Nephron (organoid): ENCODE measurements at regions not wholly inside any gene's neighbourhood (a gene's known extent, or its start where the extent isn't known, plus 50 kb on each side); places are given as distances from the start of the nearest gene placed in this dataset.
"Not testable (repeated sequence)": the region's sequence is repeated elsewhere in the genome, so short reads cannot be mapped to it uniquely, and the experiment has no call there.

Source experiments
- H3K27ac Mint-ChIP-seq, 3 experiments: 2 replicates each; pipeline ENCODE4 v1.8.0; 2020; ENCODE audit warnings: mixed read lengths in 3 of 3, mild to moderate bottlenecking in 2 of 3, moderate library complexity in 1 of 3
- H3K27me3 Mint-ChIP-seq: 2 replicates; pipeline ENCODE4 v1.8.0; 2021; ENCODE audit warnings: low read depth, mild to moderate bottlenecking, moderate library complexity, mixed read lengths
- H3K36me3 Mint-ChIP-seq: 2 replicates; pipeline ENCODE4 v1.8.0; 2020; ENCODE audit warnings: low read depth, mixed read lengths
- H3K4me1 Mint-ChIP-seq: 2 replicates; pipeline ENCODE4 v1.8.0; 2020; ENCODE audit warnings: mixed read lengths
- H3K4me3 Mint-ChIP-seq, 3 experiments: 2 replicates each; pipeline ENCODE4 v1.8.0; 2020; ENCODE audit warnings: mild to moderate bottlenecking in 3 of 3, mixed read lengths in 3 of 3, moderate library complexity in 2 of 3
- H3K9me3 Mint-ChIP-seq: 2 replicates; pipeline ENCODE4 v1.8.0; 2020; ENCODE audit warnings: mixed read lengths
- CTCF ChIP-seq, 3 experiments: fragments of 200-600 bp; sonication (generic); IDR thresholded peaks; one replicate each; pipeline ENCODE4 v1.5.0; 2021; ENCODE audit warnings: antibody characterized with exemption in 3 of 3; ENCODE audit not compliant: unreplicated experiment in 3 of 3

- Mint-ChIP-seq H3K9me3 (no peaks in the 10 kb centered on the region), H3K27me3 (no peaks in the 10 kb centered on the region), H3K27ac (no peak overlapping the region), H3K36me3 (no peaks in the 10 kb centered on the region), H3K4me3 (no peak overlapping the region), H3K4me1 (no peaks in the 10 kb centered on the region)
- TF ChIP-seq CTCF (IDR thresholded peaks at IDR 0.05; ENCODE audit: unreplicated experiment in 3 of 3) = no peak
Observed at GRCh38 chr13:87538366-87539052, 132.7 kb upstream of the SLITRK5 start.

GRCh38 chr13:87553142-87553541 is 118.0 kb upstream of the SLITRK5 start:
- no peaks in the 10 kb centered on the region for H3K9me3 Mint-ChIP-seq
- no peak overlapping the region for H3K27ac Mint-ChIP-seq

GRCh38 chr13:87554045-87554444 is 117.1 kb upstream of the SLITRK5 start:
- Mint-ChIP-seq H3K4me1 (no peaks in the 10 kb centered on the region), H3K27me3 (no peaks in the 10 kb centered on the region)

More at GRCh38 chr13:87553142-87553541, 118.0 kb upstream of the SLITRK5 start:
- Mint-ChIP-seq H3K36me3 (no peaks in the 10 kb centered on the region), H3K4me1 (no peaks in the 10 kb centered on the region), H3K27me3 (no peaks in the 10 kb centered on the region), H3K4me3 (no peak overlapping the region)
- no peak for TF ChIP-seq CTCF (IDR thresholded peaks at IDR 0.05; ENCODE audit: unreplicated experiment in 3 of 3)

GRCh38 chr13:87557788-87558187 is 113.4 kb upstream of the SLITRK5 start:
- H3K27ac Mint-ChIP-seq = no peak overlapping the region
- TF ChIP-seq CTCF (IDR thresholded peaks at IDR 0.05; ENCODE audit: unreplicated experiment in 3 of 3) = no peak
- no peaks in the 10 kb centered on the region for H3K27me3 Mint-ChIP-seq
- H3K4me1 Mint-ChIP-seq = no peaks in the 10 kb centered on the region
- H3K4me3 Mint-ChIP-seq = no peak overlapping the region
- no peaks in the 10 kb centered on the region for H3K36me3 Mint-ChIP-seq
- peaks cover 3% of the 10 kb centered on the region for H3K9me3 Mint-ChIP-seq

More at GRCh38 chr13:87554045-87554444, 117.1 kb upstream of the SLITRK5 start:
- Mint-ChIP-seq H3K4me3 (no peak overlapping the region), H3K27ac (no peak overlapping the region), H3K9me3 (no peaks in the 10 kb centered on the region), H3K36me3 (no peaks in the 10 kb centered on the region)
- TF ChIP-seq CTCF (IDR thresholded peaks at IDR 0.05; ENCODE audit: unreplicated experiment in 3 of 3) = no peak

- not testable (repeated sequence) for H3K4me3 Mint-ChIP-seq, H3K27ac Mint-ChIP-seq, H3K4me1 Mint-ChIP-seq, H3K27me3 Mint-ChIP-seq, H3K36me3 Mint-ChIP-seq, H3K9me3 Mint-ChIP-seq
Observed at GRCh38 chr13:87561580-87561979, 109.6 kb upstream of the SLITRK5 start.

GRCh38 chr13:87570669-87571068 is 100.5 kb upstream of the SLITRK5 start:
- Mint-ChIP-seq H3K27me3 (no peaks in the 10 kb centered on the region), H3K36me3 (no peaks in the 10 kb centered on the region), H3K27ac (no peak overlapping the region), H3K9me3 (no peaks in the 10 kb centered on the region), H3K4me1 (no peaks in the 10 kb centered on the region), H3K4me3 (no peak overlapping the region)
- no peak for TF ChIP-seq CTCF (IDR thresholded peaks at IDR 0.05; ENCODE audit: unreplicated experiment in 3 of 3)
